T47D (cell line): ENCODE measurements at regions not wholly inside any gene's neighbourhood (a gene's known extent, or its start where the extent isn't known, plus 50 kb on each side); places are given as distances from the start of the nearest gene placed in this dataset.

ENCODE experiments used
- DNase-seq, 2 experiments: peaks; one replicate each; pipeline versions ENCODE4 v3.0.0 to v3.0.0-alpha.2; 2011 to 2012; ENCODE audit warnings: low read depth in 1 of 2, low spot score in 1 of 2
- JUND ChIP-seq: IDR thresholded peaks from 2 replicates; pipeline ENCODE4 v1.6.1; 2012; ENCODE audit warnings: low read depth
- in situ Hi-C: cut with HindIII; loops from 2 replicates; pipeline ENCODE4 v1.10.0; 2016; ENCODE audit warnings: low sequenced_read_pairs, low pct_unique_long_range_greater_than_20kb

- in situ Hi-C loops = no loop called here
- DNase-seq = no peak
- no peak for TF ChIP-seq JUND
Measured at GRCh38 chrX:38989076-38989475, 187.8 kb downstream of the MID1IP1 start.

GRCh38 chrX:38991656-38992440, 190.6 kb downstream of the MID1IP1 start:
- DNase-seq = no peak
- in situ Hi-C loops = no loop called here
- no peak for TF ChIP-seq JUND

GRCh38 chrX:38992441-38993096, 191.3 kb downstream of the MID1IP1 start:
- no peak for DNase-seq
- in situ Hi-C loops = no loop called here
- TF ChIP-seq JUND = no peak

GRCh38 chrX:38993500-38993899, 192.2 kb downstream of the MID1IP1 start:
- no peak for DNase-seq
- no peak for TF ChIP-seq JUND
- in situ Hi-C loops = no loop called here

- DNase-seq = no peak
- TF ChIP-seq JUND = no peak
- in situ Hi-C loops = no loop called here
Measured at GRCh38 chrX:38999099-38999498, 197.8 kb downstream of the MID1IP1 start.

- in situ Hi-C loops = no loop called here
- no peak for TF ChIP-seq JUND
- no peak for DNase-seq
Measured at GRCh38 chrX:38999967-39000745, 198.9 kb downstream of the MID1IP1 start.

- no peak for TF ChIP-seq JUND
- DNase-seq = peak in 1 of 2 experiments; percentile 12
- in situ Hi-C loops = no loop called here
Measured at GRCh38 chrX:39000802-39001201, 199.5 kb downstream of the MID1IP1 start.

- in situ Hi-C loops = no loop called here
- no peak; the same call in 1 of the 2 replicates for TF ChIP-seq JUND
- DNase-seq = peak in 1 of 2 experiments; percentile 59
Measured at GRCh38 chrX:39002466-39002865, 201.2 kb downstream of the MID1IP1 start.

GRCh38 chrX:39008549-39008948, 207.3 kb downstream of the MID1IP1 start:
- DNase-seq = no peak
- TF ChIP-seq JUND = no peak
- in situ Hi-C loops = no loop called here

GRCh38 chrX:39011454-39012221, 210.4 kb downstream of the MID1IP1 start:
- DNase-seq = no peak
- in situ Hi-C loops = no loop called here
- no peak for TF ChIP-seq JUND

- in situ Hi-C loops = no loop called here
- TF ChIP-seq JUND = no peak
- DNase-seq = no peak
Measured at GRCh38 chrX:39012621-39013111, 211.4 kb downstream of the MID1IP1 start.

- no peak for DNase-seq
- in situ Hi-C loops = no loop called here
- TF ChIP-seq JUND = no peak
Measured at GRCh38 chrX:39016556-39016955, 215.3 kb downstream of the MID1IP1 start.
